OCI-LY3 (cell line): ENCODE measurements at regions not wholly inside any gene's neighbourhood (a gene's known extent, or its start where the extent isn't known, plus 50 kb on each side); places are given as distances from the start of the nearest gene placed in this dataset.

Experiments
- EZH2phosphoT487 ChIP-seq: fragments of 200-600 bp; shearing (Covaris generic); IDR thresholded peaks from 2 replicates; pipeline ENCODE4 v1.6.1; 2018; ENCODE audit warnings: antibody characterized with exemption, mixed run types, low read depth
- TF ChIP-seq, protein P1 (sequence below): fragments of 200-600, 300-600 bp; sonication (generic); IDR thresholded peaks from 2 replicates; pipeline ENCODE4 v1.5.1; 2014; ENCODE audit warnings: antibody characterized with exemption, low read length, low read depth

DNA sequence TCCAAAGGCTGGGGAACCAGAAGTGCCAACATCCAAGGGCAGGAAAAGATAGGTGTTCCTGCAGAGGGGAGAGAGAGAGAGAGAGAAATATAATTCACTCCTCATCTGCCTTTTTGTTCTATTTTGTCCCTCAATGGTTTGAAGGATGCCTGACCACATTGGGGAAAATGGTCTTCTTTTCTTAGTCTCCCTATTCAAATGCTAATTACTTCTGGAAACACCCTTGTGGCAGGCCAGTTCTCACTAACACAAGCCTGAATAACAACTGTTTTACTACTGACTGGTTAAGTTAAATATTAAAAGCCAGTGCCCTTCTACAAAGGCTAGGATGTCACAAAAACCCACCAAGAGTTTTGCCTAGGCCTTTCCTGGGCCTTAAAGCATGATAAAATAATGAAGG, 425.4 kb upstream of the HTR1E start:
- TF ChIP-seq, protein P1, sequence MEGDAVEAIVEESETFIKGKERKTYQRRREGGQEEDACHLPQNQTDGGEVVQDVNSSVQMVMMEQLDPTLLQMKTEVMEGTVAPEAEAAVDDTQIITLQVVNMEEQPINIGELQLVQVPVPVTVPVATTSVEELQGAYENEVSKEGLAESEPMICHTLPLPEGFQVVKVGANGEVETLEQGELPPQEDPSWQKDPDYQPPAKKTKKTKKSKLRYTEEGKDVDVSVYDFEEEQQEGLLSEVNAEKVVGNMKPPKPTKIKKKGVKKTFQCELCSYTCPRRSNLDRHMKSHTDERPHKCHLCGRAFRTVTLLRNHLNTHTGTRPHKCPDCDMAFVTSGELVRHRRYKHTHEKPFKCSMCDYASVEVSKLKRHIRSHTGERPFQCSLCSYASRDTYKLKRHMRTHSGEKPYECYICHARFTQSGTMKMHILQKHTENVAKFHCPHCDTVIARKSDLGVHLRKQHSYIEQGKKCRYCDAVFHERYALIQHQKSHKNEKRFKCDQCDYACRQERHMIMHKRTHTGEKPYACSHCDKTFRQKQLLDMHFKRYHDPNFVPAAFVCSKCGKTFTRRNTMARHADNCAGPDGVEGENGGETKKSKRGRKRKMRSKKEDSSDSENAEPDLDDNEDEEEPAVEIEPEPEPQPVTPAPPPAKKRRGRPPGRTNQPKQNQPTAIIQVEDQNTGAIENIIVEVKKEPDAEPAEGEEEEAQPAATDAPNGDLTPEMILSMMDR: no peak
- no peak for TF ChIP-seq EZH2phosphoT487
